Karpas-422 (cell line): ENCODE measurements at regions not wholly inside any gene's neighbourhood (a gene's known extent, or its start where the extent isn't known, plus 50 kb on each side); places are given as distances from the start of the nearest gene placed in this dataset.

ENCODE experiments used
- DNase-seq: peaks from one replicate; pipeline ENCODE4 v3.0.0-alpha.2; 2015
- H2AFZ ChIP-seq: fragments of 200-600 bp; sonication (generic); 2 replicates; pipeline ENCODE4 v1.6.1; 2014; ENCODE audit warnings: antibody characterized with exemption, low read length, mixed read lengths
- H3K27ac ChIP-seq: fragments of 200-600 bp; sonication (generic); 2 replicates; pipeline ENCODE4 v1.5.1; 2014; ENCODE audit warnings: mild to moderate bottlenecking, low read length, moderate library complexity
- H3K27me3 ChIP-seq: fragments of 200-600 bp; sonication (generic); 2 replicates; pipeline ENCODE4 v1.6.1; 2014; ENCODE audit warnings: low read length, mixed read lengths
- H3K36me3 ChIP-seq: fragments of 200-600 bp; sonication (generic); 2 replicates; pipeline ENCODE4 v1.6.1; 2014; ENCODE audit warnings: low read length, mixed read lengths; ENCODE audit not compliant: insufficient read depth
- H3K4me1 ChIP-seq: fragments of 200-600 bp; sonication (generic); 2 replicates; pipeline ENCODE4 v1.6.1; 2014; ENCODE audit warnings: mild to moderate bottlenecking, low read length, mixed read lengths
- H3K4me2 ChIP-seq: fragments of 200-600 bp; sonication (generic); 2 replicates; pipeline ENCODE4 v1.6.1; 2014; ENCODE audit warnings: low read length, low read depth, mild to moderate bottlenecking; ENCODE audit not compliant: poor library complexity, severe bottlenecking
- H3K4me3 ChIP-seq: fragments of 200-600 bp; sonication (generic); 2 replicates; pipeline ENCODE4 v1.5.1; 2014; ENCODE audit warnings: mild to moderate bottlenecking, antibody characterized with exemption, low read length, mixed read lengths
- H3K79me2 ChIP-seq: fragments of 200-600 bp; sonication (generic); 2 replicates; pipeline ENCODE4 v1.6.1; 2014; ENCODE audit warnings: mild to moderate bottlenecking, low read length, mixed read lengths
- H3K9ac ChIP-seq: fragments of 200-600 bp; sonication (generic); 2 replicates; pipeline ENCODE4 v1.6.0; 2014; ENCODE audit warnings: low read length
- H3K9me2 ChIP-seq: fragments of 200-600 bp; sonication (generic), shearing (Covaris generic); replicated peaks from 2 replicates; pipeline ENCODE4 v1.6.0; 2014; ENCODE audit warnings: mild to moderate bottlenecking, low read length, moderate library complexity; ENCODE audit not compliant: insufficient read depth
- H3K9me3 ChIP-seq: fragments of 300-700, 200-600 bp; sonication (generic); 2 replicates; pipeline ENCODE4 v1.6.1; 2014; ENCODE audit warnings: low read length, mixed read lengths
- H4K20me1 ChIP-seq: fragments of 200-600 bp; sonication (generic); 2 replicates; pipeline ENCODE4 v1.6.1; 2014; ENCODE audit warnings: mild to moderate bottlenecking, antibody characterized with exemption, low read length, low read depth; ENCODE audit not compliant: insufficient read depth

GRCh38 chr2:58635801-58636375 is 394.8 kb upstream of the FANCL start:
- Histone ChIP-seq H3K36me3 (no peaks in the 10 kb centered on the region), H3K4me3 (no peak overlapping the region), H2AFZ (no peak overlapping the region), H3K9ac (no peak overlapping the region), H4K20me1 (no peaks in the 10 kb centered on the region), H3K79me2 (no peaks in the 10 kb centered on the region), H3K27ac (no peak overlapping the region), H3K9me2 (no peaks in the 10 kb centered on the region), H3K9me3 (no peaks in the 10 kb centered on the region), H3K27me3 (no peaks in the 10 kb centered on the region), H3K4me1 (no peaks in the 10 kb centered on the region), H3K4me2 (no peak overlapping the region)
- DNase-seq = no peak

- DNase-seq = no peak
- no peaks in the 10 kb centered on the region for H4K20me1 ChIP-seq
- no peak overlapping the region for H3K4me3 ChIP-seq
- no peak overlapping the region for H2AFZ ChIP-seq
- H3K27me3 ChIP-seq = no peaks in the 10 kb centered on the region
- H3K9me2 ChIP-seq = no peaks in the 10 kb centered on the region
- H3K79me2 ChIP-seq = no peaks in the 10 kb centered on the region
- H3K4me1 ChIP-seq = no peaks in the 10 kb centered on the region
- no peaks in the 10 kb centered on the region for H3K36me3 ChIP-seq
- no peak overlapping the region for H3K9ac ChIP-seq
- H3K9me3 ChIP-seq = no peaks in the 10 kb centered on the region
- H3K4me2 ChIP-seq = no peak overlapping the region
- H3K27ac ChIP-seq = no peak overlapping the region
Observed at GRCh38 chr2:58634653-58635370, 393.7 kb upstream of the FANCL start.

- Histone ChIP-seq H3K9ac (no peak overlapping the region), H2AFZ (no peak overlapping the region), H3K4me1 (no peaks in the 10 kb centered on the region), H3K4me3 (no peak overlapping the region), H3K4me2 (no peak overlapping the region), H4K20me1 (no peaks in the 10 kb centered on the region), H3K27ac (no peak overlapping the region), H3K27me3 (no peaks in the 10 kb centered on the region), H3K9me2 (no peaks in the 10 kb centered on the region), H3K79me2 (no peaks in the 10 kb centered on the region), H3K9me3 (no peaks in the 10 kb centered on the region), H3K36me3 (no peaks in the 10 kb centered on the region)
- DNase-seq = no peak
Observed at GRCh38 chr2:58633613-58634365, 392.7 kb upstream of the FANCL start.

GRCh38 chr2:58631986-58632385 is 390.9 kb upstream of the FANCL start:
- DNase-seq = no peak
- no peak overlapping the region for H3K27ac ChIP-seq
- no peak overlapping the region for H2AFZ ChIP-seq
- H3K9me3 ChIP-seq = no peaks in the 10 kb centered on the region
- H3K9me2 ChIP-seq = no peaks in the 10 kb centered on the region
- no peaks in the 10 kb centered on the region for H3K36me3 ChIP-seq
- H3K9ac ChIP-seq = no peak overlapping the region
- H3K4me2 ChIP-seq = no peak overlapping the region
- H3K4me1 ChIP-seq = no peaks in the 10 kb centered on the region
- H4K20me1 ChIP-seq = no peaks in the 10 kb centered on the region
- H3K4me3 ChIP-seq = no peak overlapping the region
- H3K79me2 ChIP-seq = no peaks in the 10 kb centered on the region
- H3K27me3 ChIP-seq = no peaks in the 10 kb centered on the region

GRCh38 chr2:58629545-58630119 is 388.5 kb upstream of the FANCL start:
- no peaks in the 10 kb centered on the region for H3K36me3 ChIP-seq
- DNase-seq = no peak

GRCh38 chr2:58620896-58621295 is 379.8 kb upstream of the FANCL start:
- DNase-seq = no peak
- no peak overlapping the region for H3K9ac ChIP-seq
- no peaks in the 10 kb centered on the region for H4K20me1 ChIP-seq
- H3K4me3 ChIP-seq = no peak overlapping the region
- no peaks in the 10 kb centered on the region for H3K27me3 ChIP-seq
- H3K27ac ChIP-seq = no peak overlapping the region
- no peak overlapping the region for H2AFZ ChIP-seq
- no peaks in the 10 kb centered on the region for H3K9me2 ChIP-seq
- no peaks in the 10 kb centered on the region for H3K9me3 ChIP-seq
- H3K36me3 ChIP-seq = no peaks in the 10 kb centered on the region
- H3K4me1 ChIP-seq = no peaks in the 10 kb centered on the region
- no peak overlapping the region for H3K4me2 ChIP-seq
- H3K79me2 ChIP-seq = no peaks in the 10 kb centered on the region

More at GRCh38 chr2:58629545-58630119, 388.5 kb upstream of the FANCL start:
- Histone ChIP-seq H4K20me1 (no peaks in the 10 kb centered on the region), H3K9ac (no peak overlapping the region), H3K79me2 (no peaks in the 10 kb centered on the region), H3K4me1 (no peaks in the 10 kb centered on the region), H3K27me3 (no peaks in the 10 kb centered on the region), H2AFZ (no peak overlapping the region), H3K27ac (no peak overlapping the region), H3K4me2 (no peak overlapping the region), H3K4me3 (no peak overlapping the region), H3K9me2 (no peaks in the 10 kb centered on the region), H3K9me3 (no peaks in the 10 kb centered on the region)

GRCh38 chr2:58620093-58620492 is 379.0 kb upstream of the FANCL start:
- no peak overlapping the region for H3K9ac ChIP-seq
- no peaks in the 10 kb centered on the region for H4K20me1 ChIP-seq
- no peak overlapping the region for H3K4me3 ChIP-seq
- no peaks in the 10 kb centered on the region for H3K9me2 ChIP-seq
- no peaks in the 10 kb centered on the region for H3K36me3 ChIP-seq
- DNase-seq = no peak
- H3K9me3 ChIP-seq = no peaks in the 10 kb centered on the region
- no peaks in the 10 kb centered on the region for H3K27me3 ChIP-seq
- H3K79me2 ChIP-seq = no peaks in the 10 kb centered on the region
- no peaks in the 10 kb centered on the region for H3K4me1 ChIP-seq
- H3K27ac ChIP-seq = no peak overlapping the region
- H2AFZ ChIP-seq = no peak overlapping the region
- H3K4me2 ChIP-seq = no peak overlapping the region

GRCh38 chr2:58616961-58617360 is 375.8 kb upstream of the FANCL start:
- Histone ChIP-seq H3K9me3 (no peaks in the 10 kb centered on the region), H3K79me2 (no peaks in the 10 kb centered on the region), H2AFZ (no peak overlapping the region), H3K36me3 (no peaks in the 10 kb centered on the region), H3K27me3 (no peaks in the 10 kb centered on the region), H4K20me1 (no peaks in the 10 kb centered on the region), H3K9me2 (no peaks in the 10 kb centered on the region), H3K27ac (no peak overlapping the region), H3K4me3 (no peak overlapping the region), H3K4me2 (no peak overlapping the region), H3K9ac (no peak overlapping the region), H3K4me1 (no peaks in the 10 kb centered on the region)
- DNase-seq = no peak
